HG03342 (cell line): ENCODE measurements at regions not wholly inside any gene's neighbourhood (a gene's known extent, or its start where the extent isn't known, plus 50 kb on each side); places are given as distances from the start of the nearest gene placed in this dataset.
"Not testable (repeated sequence)": the region's sequence is repeated elsewhere in the genome, so short reads cannot be mapped to it uniquely, and the experiment has no call there.

Source experiments
- ATAC-seq: cut with Tn5 transposase; IDR thresholded peaks from one replicate; pipeline ENCODE4 v1.9.1; 2021; ENCODE audit warnings: mild to moderate bottlenecking, moderate library complexity; ENCODE audit not compliant: unreplicated experiment

- ATAC-seq = no peak
Observed at GRCh38 chr7:153920897-153921296, 131.3 kb upstream of the DPP6 start.

GRCh38 chr7:153921408-153921807 lies 130.8 kb upstream of the DPP6 start:
- no peak for ATAC-seq

- ATAC-seq = no peak
Observed at GRCh38 chr7:153930696-153931095, 121.5 kb upstream of the DPP6 start.

- ATAC-seq = no peak
Observed at GRCh38 chr7:153934048-153934447, 118.2 kb upstream of the DPP6 start.

GRCh38 chr7:153934629-153935028 lies 117.6 kb upstream of the DPP6 start:
- no peak for ATAC-seq

GRCh38 chr7:153935095-153935494 lies 117.1 kb upstream of the DPP6 start:
- ATAC-seq = no peak

GRCh38 chr7:153938451-153938850 lies 113.7 kb upstream of the DPP6 start:
- no peak for ATAC-seq

- ATAC-seq = no peak
Observed at GRCh38 chr7:153939177-153939576, 113.0 kb upstream of the DPP6 start.

GRCh38 chr7:153939654-153940053 lies 112.5 kb upstream of the DPP6 start:
- no peak for ATAC-seq

GRCh38 chr7:153941061-153941460 lies 111.1 kb upstream of the DPP6 start:
- no peak for ATAC-seq

- ATAC-seq = no peak
Observed at GRCh38 chr7:153942036-153942435, 110.2 kb upstream of the DPP6 start.

- no peak for ATAC-seq
Observed at GRCh38 chr7:153943457-153943856, 108.7 kb upstream of the DPP6 start.

- ATAC-seq = no peak
Observed at GRCh38 chr7:153943861-153944260, 108.3 kb upstream of the DPP6 start.

GRCh38 chr7:153948060-153948459 lies 104.1 kb upstream of the DPP6 start:
- no peak for ATAC-seq

GRCh38 chr7:153951316-153951715 lies 100.9 kb upstream of the DPP6 start:
- ATAC-seq = no peak

GRCh38 chr7:153954477-153954876 lies 97.7 kb upstream of the DPP6 start:
- ATAC-seq = no peak

- not testable (repeated sequence) for ATAC-seq
Observed at GRCh38 chr7:153957677-153958076, 94.5 kb upstream of the DPP6 start.

- ATAC-seq = not testable (repeated sequence)
Observed at GRCh38 chr7:153958381-153958780, 93.8 kb upstream of the DPP6 start.

GRCh38 chr7:153958789-153959188 lies 93.4 kb upstream of the DPP6 start:
- ATAC-seq = not testable (repeated sequence)

- not testable (repeated sequence) for ATAC-seq
Observed at GRCh38 chr7:153964481-153965112, 87.6 kb upstream of the DPP6 start.

GRCh38 chr7:153969016-153969415 lies 83.2 kb upstream of the DPP6 start:
- ATAC-seq = not testable (repeated sequence)

GRCh38 chr7:153974603-153975002 lies 77.6 kb upstream of the DPP6 start:
- ATAC-seq = not testable (repeated sequence)

- not testable (repeated sequence) for ATAC-seq
Observed at GRCh38 chr7:153976745-153977144, 75.5 kb upstream of the DPP6 start.
